Stomach (tissue), 4 donors: ENCODE measurements at regions not wholly inside any gene's neighbourhood (a gene's known extent, or its start where the extent isn't known, plus 50 kb on each side); places are given as distances from the start of the nearest gene placed in this dataset.

Experiments used
- CTCF ChIP-seq, 7 experiments: fragments of 450-650 bp in 4 of 7; fragments of 200-600 bp in 3 of 7; sonication (generic) in 3 of 7; IDR thresholded peaks; one replicate each; pipeline ENCODE4 v1.5.1; 2016 to 2019; ENCODE audit warnings: antibody characterized with exemption in 7 of 7, control low read depth in 2 of 7, mild to moderate bottlenecking in 1 of 7
- POLR2A ChIP-seq, 4 donors: fragments of 450-650 bp; IDR thresholded peaks; one replicate each; pipeline ENCODE4 v1.6.1; 2016; ENCODE audit warnings: antibody characterized with exemption in 4 of 4, control low read depth in 2 of 4, mild to moderate bottlenecking in 1 of 4, moderate library complexity in 1 of 4
- POLR2AphosphoS5 ChIP-seq, 3 donors: sonication (generic); formaldehyde crosslinking; IDR thresholded peaks; one replicate each; pipeline ENCODE4 v1.6.1; 2016; ENCODE audit warnings: antibody characterized with exemption in 3 of 3

DNA sequence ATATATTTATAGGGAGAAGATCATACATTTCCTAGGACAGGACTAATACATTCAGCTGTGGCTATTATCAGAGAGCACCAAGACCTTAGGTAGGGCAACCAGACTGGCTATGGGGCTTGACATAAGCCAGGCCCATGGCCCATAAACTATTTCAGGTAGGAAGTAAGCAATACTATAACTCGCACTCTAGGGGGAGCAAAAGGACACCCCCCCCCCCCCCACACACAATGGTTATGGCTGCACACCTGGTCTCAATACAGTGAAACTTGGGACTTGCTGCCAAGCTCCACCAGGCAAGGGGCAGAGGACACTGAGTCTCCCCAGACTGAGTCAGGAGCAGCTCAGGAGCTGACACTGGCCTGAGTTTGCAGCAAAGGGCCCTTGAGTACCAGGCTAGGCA, 348.9 kb upstream of the ASIC2 start:
- TF ChIP-seq CTCF (IDR thresholded peaks at IDR 0.05) (no peak), POLR2A (IDR thresholded peaks at IDR 0.05) (no peak), POLR2AphosphoS5 (IDR thresholded peaks at IDR 0.05) (no peak)
